GM23338 (cell line): ENCODE measurements at regions not wholly inside any gene's neighbourhood (a gene's known extent, or its start where the extent isn't known, plus 50 kb on each side); places are given as distances from the start of the nearest gene placed in this dataset.

ENCODE experiments used
- ATAC-seq: fragments of 200-7000 bp; cut with Tn5 transposase; 3 replicates; pipeline ENCODE4 v1.9.1; 2020
- DNase-seq: peaks from one replicate; pipeline ENCODE4 v3.0.0-alpha.2; 2015; ENCODE audit warnings: low spot score
- H2AFZ ChIP-seq: fragments of 200-600 bp; sonication (generic); 2 replicates; pipeline ENCODE4 v1.8.0; 2016; ENCODE audit warnings: antibody characterized with exemption, mild to moderate bottlenecking, moderate library complexity
- H3F3A ChIP-seq: fragments of 200-600 bp; sonication (generic); replicated peaks from 2 replicates; pipeline ENCODE4 v1.8.0; 2017; ENCODE audit warnings: antibody characterized with exemption, mixed run types, low read depth
- H3K27ac ChIP-seq: fragments of 200-600 bp; sonication (generic); 2 replicates; pipeline ENCODE4 v1.6.1; 2016; ENCODE audit warnings: low read depth
- H3K27me3 ChIP-seq: fragments of 200-600 bp; sonication (generic); 2 replicates; pipeline ENCODE4 v1.8.0; 2016; ENCODE audit warnings: mild to moderate bottlenecking, mixed run types, moderate library complexity; ENCODE audit not compliant: insufficient read depth
- H3K36me3 ChIP-seq: fragments of 200-600 bp; sonication (generic); 2 replicates; pipeline ENCODE4 v1.8.0; 2016; ENCODE audit warnings: mild to moderate bottlenecking; ENCODE audit not compliant: insufficient read depth
- H3K4me1 ChIP-seq: fragments of 200-600 bp; sonication (generic); 2 replicates; pipeline ENCODE4 v1.8.0; 2016; ENCODE audit warnings: mild to moderate bottlenecking, moderate library complexity; ENCODE audit not compliant: insufficient read depth
- H3K4me2 ChIP-seq: fragments of 200-600 bp; sonication (generic); 2 replicates; pipeline ENCODE4 v1.7.1; 2017; ENCODE audit warnings: mixed run types
- H3K4me3 ChIP-seq: fragments of 200-600 bp; sonication (generic); 2 replicates; pipeline ENCODE4 v1.6.1; 2016; ENCODE audit warnings: mixed run types
- H3K79me2 ChIP-seq: fragments of 200-600 bp; sonication (generic); replicated peaks from 2 replicates; pipeline ENCODE4 v1.8.0; 2017; ENCODE audit warnings: mild to moderate bottlenecking; ENCODE audit not compliant: insufficient read depth
- H3K9me2 ChIP-seq: fragments of 200-600 bp; sonication (generic); 2 replicates; pipeline ENCODE4 v1.8.0; 2017; ENCODE audit not compliant: insufficient read depth
- H4K20me1 ChIP-seq: fragments of 200-600 bp; sonication (generic); replicated peaks from 2 replicates; pipeline ENCODE4 v1.8.0; 2017; ENCODE audit warnings: mild to moderate bottlenecking; ENCODE audit not compliant: insufficient read depth
- H3K27ac Mint-ChIP-seq: 2 replicates; pipeline ENCODE4 v1.8.0; 2020; ENCODE audit warnings: inconsistent platforms, mild to moderate bottlenecking, moderate library complexity, mixed read lengths
- H3K27me3 Mint-ChIP-seq: 3 replicates; pipeline ENCODE4 v1.8.0; 2022; ENCODE audit warnings: low read depth, mild to moderate bottlenecking, moderate library complexity, mixed read lengths, inconsistent platforms; ENCODE audit not compliant: insufficient read depth, poor library complexity
- H3K36me3 Mint-ChIP-seq: 3 replicates; pipeline ENCODE4 v1.8.0; 2021; ENCODE audit warnings: low read depth, mild to moderate bottlenecking, inconsistent platforms, moderate library complexity, mixed read lengths
- H3K4me1 Mint-ChIP-seq: 3 replicates; pipeline ENCODE4 v1.8.0; 2020; ENCODE audit warnings: mild to moderate bottlenecking, inconsistent platforms, mixed read lengths
- H3K4me3 Mint-ChIP-seq: 3 replicates; pipeline ENCODE4 v1.8.0; 2021; ENCODE audit warnings: moderate library complexity, mild to moderate bottlenecking, inconsistent platforms, mixed read lengths
- H3K9me3 Mint-ChIP-seq: 3 replicates; pipeline ENCODE4 v1.8.0; 2020; ENCODE audit warnings: moderate library complexity, mild to moderate bottlenecking, inconsistent platforms, mixed read lengths
- CREB1 ChIP-seq: fragments of 250-450 bp; sonication (Bioruptor Pico); IDR thresholded peaks from 2 replicates; pipeline ENCODE4 v1.5.0; 2020; ENCODE audit warnings: low read depth, mild to moderate bottlenecking, moderate library complexity
- EZH2 ChIP-seq: fragments of 200-600 bp; sonication (generic); IDR thresholded peaks from one replicate; pipeline ENCODE4 v1.8.0; 2017; ENCODE audit warnings: antibody characterized with exemption, mild to moderate bottlenecking, low read depth; ENCODE audit not compliant: unreplicated experiment
- EZH2phosphoT487 ChIP-seq: fragments of 200-600 bp; sonication (generic); IDR thresholded peaks from one replicate; pipeline ENCODE4 v1.8.1; 2018; ENCODE audit warnings: antibody characterized with exemption; ENCODE audit not compliant: unreplicated experiment
- JUNB ChIP-seq: IDR thresholded peaks from one replicate; pipeline ENCODE4 v1.6.1; 2016; ENCODE audit warnings: antibody characterized with exemption; ENCODE audit not compliant: unreplicated experiment
- POLR2AphosphoS5 ChIP-seq: IDR thresholded peaks from 2 replicates; pipeline ENCODE4 v1.6.1; 2016; ENCODE audit warnings: antibody characterized with exemption, low read depth
- STAT1 ChIP-seq: IDR thresholded peaks from one replicate; pipeline ENCODE4 v1.6.1; 2016; ENCODE audit warnings: antibody characterized with exemption; ENCODE audit not compliant: unreplicated experiment
- ZNF114 ChIP-seq: fragments of 250-450 bp; sonication (Bioruptor Pico); IDR thresholded peaks from 2 replicates; pipeline ENCODE4 v1.5.0; 2020; ENCODE audit warnings: mild to moderate bottlenecking, moderate library complexity
- ZNF331 ChIP-seq: fragments of 250-450 bp; sonication (Bioruptor Pico); IDR thresholded peaks from 2 replicates; pipeline ENCODE4 v1.5.0; 2020; ENCODE audit warnings: low read depth, mild to moderate bottlenecking, moderate library complexity
- TF ChIP-seq, protein P1 (sequence below): IDR thresholded peaks from one replicate; pipeline ENCODE4 v1.6.1; 2018; ENCODE audit warnings: antibody characterized with exemption; ENCODE audit not compliant: unreplicated experiment
- TF ChIP-seq, protein P2 (sequence below), 2 experiments: fragments of 200-600 bp in 1 of 2; sonication (generic) in 1 of 2; conservative IDR thresholded peaks; 2 replicates each; pipeline versions ENCODE4 v1.5.1 to v1.6.1; 2016 to 2017; ENCODE audit warnings: antibody characterized with exemption in 2 of 2, low read depth in 2 of 2, mild to moderate bottlenecking in 2 of 2, moderate library complexity in 1 of 2
- TF ChIP-seq, protein P3 (sequence below): IDR thresholded peaks from 2 replicates; pipeline ENCODE4 v1.6.1; 2016; ENCODE audit warnings: antibody characterized with exemption

DNA sequence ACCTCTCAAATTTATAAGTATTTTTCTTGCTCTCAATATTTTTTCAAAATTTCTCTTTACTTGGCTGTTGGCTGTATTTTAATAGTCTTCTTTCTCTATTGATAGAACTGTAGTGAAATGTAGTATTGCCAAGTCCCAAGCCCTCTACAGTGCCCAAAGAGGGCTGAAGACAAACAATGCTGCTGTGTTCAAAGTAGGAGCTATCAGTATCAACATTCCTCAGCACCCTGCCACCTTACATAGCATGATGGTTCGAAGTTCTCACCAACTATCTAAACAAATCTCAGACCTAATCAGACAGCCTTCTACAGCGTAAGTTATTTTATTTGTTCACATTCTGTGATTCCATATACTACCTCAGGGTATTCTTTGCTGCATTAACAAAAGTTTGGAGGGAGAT is 99.1 kb upstream of the ADAD1 start (continued):
- TF ChIP-seq, protein P1, sequence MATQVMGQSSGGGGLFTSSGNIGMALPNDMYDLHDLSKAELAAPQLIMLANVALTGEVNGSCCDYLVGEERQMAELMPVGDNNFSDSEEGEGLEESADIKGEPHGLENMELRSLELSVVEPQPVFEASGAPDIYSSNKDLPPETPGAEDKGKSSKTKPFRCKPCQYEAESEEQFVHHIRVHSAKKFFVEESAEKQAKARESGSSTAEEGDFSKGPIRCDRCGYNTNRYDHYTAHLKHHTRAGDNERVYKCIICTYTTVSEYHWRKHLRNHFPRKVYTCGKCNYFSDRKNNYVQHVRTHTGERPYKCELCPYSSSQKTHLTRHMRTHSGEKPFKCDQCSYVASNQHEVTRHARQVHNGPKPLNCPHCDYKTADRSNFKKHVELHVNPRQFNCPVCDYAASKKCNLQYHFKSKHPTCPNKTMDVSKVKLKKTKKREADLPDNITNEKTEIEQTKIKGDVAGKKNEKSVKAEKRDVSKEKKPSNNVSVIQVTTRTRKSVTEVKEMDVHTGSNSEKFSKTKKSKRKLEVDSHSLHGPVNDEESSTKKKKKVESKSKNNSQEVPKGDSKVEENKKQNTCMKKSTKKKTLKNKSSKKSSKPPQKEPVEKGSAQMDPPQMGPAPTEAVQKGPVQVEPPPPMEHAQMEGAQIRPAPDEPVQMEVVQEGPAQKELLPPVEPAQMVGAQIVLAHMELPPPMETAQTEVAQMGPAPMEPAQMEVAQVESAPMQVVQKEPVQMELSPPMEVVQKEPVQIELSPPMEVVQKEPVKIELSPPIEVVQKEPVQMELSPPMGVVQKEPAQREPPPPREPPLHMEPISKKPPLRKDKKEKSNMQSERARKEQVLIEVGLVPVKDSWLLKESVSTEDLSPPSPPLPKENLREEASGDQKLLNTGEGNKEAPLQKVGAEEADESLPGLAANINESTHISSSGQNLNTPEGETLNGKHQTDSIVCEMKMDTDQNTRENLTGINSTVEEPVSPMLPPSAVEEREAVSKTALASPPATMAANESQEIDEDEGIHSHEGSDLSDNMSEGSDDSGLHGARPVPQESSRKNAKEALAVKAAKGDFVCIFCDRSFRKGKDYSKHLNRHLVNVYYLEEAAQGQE: no peak
- TF ChIP-seq CREB1 (CRISPR knock-in tag) (no peak), POLR2AphosphoS5 (no peak)

DNA sequence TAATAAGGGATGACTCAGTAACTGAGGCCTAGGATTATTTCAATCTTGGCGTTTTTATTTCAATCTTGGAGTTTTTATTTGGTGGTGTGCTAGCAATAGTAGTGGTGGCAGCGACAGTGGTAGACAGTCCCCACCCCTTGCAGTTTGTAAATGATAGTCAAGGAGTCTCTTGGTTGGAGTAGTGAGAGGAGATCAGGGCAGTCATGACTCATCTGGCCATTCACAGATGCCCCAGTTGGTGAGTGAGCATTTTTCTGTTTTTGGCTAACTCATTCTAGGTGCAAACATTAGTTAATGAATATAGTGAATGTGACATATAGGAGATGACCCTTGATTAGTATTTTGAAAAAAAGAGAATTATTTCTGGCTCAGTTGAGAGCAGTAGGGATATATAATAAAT is 93.5 kb upstream of the ADAD1 start:
- no peaks in the 10 kb centered on the region for H3F3A ChIP-seq
- H2AFZ ChIP-seq: no peak overlapping the region
- Mint-ChIP-seq H3K4me1 (no peaks in the 10 kb centered on the region), H3K9me3 (no peaks in the 10 kb centered on the region), H3K36me3 (peaks cover 5% of the 10 kb centered on the region; the same call in 2 of the 3 replicates), H3K27me3 (no peaks in the 10 kb centered on the region), H3K27ac (peak overlapping the region; percentile 67; the same call in 1 of the 2 replicates), H3K4me3 (no peak overlapping the region)
- DNase-seq (no peak), ATAC-seq (no peak)
- peaks cover 7% of the 10 kb centered on the region; the same call in 1 of the 2 replicates for H3K36me3 ChIP-seq
- H3K4me3 ChIP-seq: no peak overlapping the region
- H3K27ac ChIP-seq: no peak overlapping the region
- no peak overlapping the region for H3K4me2 ChIP-seq
- H4K20me1 ChIP-seq: no peaks in the 10 kb centered on the region
- no peaks in the 10 kb centered on the region for H3K4me1 ChIP-seq
- H3K27me3 ChIP-seq: no peaks in the 10 kb centered on the region
- H3K79me2 ChIP-seq: no peaks in the 10 kb centered on the region
- H3K9me2 ChIP-seq: no peaks in the 10 kb centered on the region
- TF ChIP-seq, protein P2, sequence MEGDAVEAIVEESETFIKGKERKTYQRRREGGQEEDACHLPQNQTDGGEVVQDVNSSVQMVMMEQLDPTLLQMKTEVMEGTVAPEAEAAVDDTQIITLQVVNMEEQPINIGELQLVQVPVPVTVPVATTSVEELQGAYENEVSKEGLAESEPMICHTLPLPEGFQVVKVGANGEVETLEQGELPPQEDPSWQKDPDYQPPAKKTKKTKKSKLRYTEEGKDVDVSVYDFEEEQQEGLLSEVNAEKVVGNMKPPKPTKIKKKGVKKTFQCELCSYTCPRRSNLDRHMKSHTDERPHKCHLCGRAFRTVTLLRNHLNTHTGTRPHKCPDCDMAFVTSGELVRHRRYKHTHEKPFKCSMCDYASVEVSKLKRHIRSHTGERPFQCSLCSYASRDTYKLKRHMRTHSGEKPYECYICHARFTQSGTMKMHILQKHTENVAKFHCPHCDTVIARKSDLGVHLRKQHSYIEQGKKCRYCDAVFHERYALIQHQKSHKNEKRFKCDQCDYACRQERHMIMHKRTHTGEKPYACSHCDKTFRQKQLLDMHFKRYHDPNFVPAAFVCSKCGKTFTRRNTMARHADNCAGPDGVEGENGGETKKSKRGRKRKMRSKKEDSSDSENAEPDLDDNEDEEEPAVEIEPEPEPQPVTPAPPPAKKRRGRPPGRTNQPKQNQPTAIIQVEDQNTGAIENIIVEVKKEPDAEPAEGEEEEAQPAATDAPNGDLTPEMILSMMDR (conservative IDR thresholded peaks at IDR 0.05; ENCODE audit: low read depth in 2 of 2): no peak
- TF ChIP-seq ZNF114 (no peak), ZNF331 (no peak), POLR2AphosphoS5 (no peak), JUNB (no peak), CREB1 (CRISPR knock-in tag) (no peak), STAT1 (no peak), EZH2 (no peak), EZH2phosphoT487 (no peak)
- TF ChIP-seq, protein P1: no peak
- TF ChIP-seq, protein P3, sequence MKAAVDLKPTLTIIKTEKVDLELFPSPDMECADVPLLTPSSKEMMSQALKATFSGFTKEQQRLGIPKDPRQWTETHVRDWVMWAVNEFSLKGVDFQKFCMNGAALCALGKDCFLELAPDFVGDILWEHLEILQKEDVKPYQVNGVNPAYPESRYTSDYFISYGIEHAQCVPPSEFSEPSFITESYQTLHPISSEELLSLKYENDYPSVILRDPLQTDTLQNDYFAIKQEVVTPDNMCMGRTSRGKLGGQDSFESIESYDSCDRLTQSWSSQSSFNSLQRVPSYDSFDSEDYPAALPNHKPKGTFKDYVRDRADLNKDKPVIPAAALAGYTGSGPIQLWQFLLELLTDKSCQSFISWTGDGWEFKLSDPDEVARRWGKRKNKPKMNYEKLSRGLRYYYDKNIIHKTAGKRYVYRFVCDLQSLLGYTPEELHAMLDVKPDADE: no peak
